ENCODE measurements at regions not wholly inside any gene's neighbourhood (a gene's known extent, or its start where the extent isn't known, plus 50 kb on each side); places are given as distances from the start of the nearest gene placed in this dataset.

DNA sequence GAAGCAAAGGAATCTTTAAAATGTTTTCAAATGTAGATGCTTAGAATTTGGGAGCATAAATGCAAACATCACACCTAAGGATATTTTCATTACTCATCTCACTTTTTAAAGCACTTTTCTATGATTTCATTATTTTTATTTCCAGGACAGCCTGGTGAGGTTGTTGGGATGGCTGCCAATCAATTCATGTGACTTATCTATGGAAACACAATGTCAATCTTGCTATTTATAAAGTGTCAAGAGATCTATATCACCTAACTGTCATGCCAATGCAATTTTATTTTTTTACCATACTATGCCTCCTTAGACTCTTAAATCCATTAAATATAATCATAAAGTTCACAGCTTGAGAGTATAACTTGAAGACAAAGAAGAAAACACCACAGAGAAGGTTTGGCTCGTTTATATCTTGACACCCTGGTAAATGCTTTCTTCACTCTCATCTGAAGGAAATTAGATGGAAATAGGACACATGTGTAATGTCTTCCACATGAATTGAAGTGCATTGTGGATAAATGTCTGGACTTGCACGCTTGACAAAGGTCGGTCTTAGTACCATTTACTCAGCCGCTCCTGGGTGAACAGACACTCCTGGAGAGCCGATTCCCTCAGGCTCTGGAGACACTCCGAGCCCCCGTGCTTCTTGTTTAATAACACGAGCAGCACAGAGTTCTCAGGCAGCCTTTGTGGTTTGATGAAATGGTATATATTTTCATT, 425.7 kb upstream of the FAT1 start:
- TF ChIP-seq, protein P1, sequence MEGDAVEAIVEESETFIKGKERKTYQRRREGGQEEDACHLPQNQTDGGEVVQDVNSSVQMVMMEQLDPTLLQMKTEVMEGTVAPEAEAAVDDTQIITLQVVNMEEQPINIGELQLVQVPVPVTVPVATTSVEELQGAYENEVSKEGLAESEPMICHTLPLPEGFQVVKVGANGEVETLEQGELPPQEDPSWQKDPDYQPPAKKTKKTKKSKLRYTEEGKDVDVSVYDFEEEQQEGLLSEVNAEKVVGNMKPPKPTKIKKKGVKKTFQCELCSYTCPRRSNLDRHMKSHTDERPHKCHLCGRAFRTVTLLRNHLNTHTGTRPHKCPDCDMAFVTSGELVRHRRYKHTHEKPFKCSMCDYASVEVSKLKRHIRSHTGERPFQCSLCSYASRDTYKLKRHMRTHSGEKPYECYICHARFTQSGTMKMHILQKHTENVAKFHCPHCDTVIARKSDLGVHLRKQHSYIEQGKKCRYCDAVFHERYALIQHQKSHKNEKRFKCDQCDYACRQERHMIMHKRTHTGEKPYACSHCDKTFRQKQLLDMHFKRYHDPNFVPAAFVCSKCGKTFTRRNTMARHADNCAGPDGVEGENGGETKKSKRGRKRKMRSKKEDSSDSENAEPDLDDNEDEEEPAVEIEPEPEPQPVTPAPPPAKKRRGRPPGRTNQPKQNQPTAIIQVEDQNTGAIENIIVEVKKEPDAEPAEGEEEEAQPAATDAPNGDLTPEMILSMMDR (IDR thresholded peaks at IDR 0.05; ENCODE audit: insufficient read depth, missing control alignments): no peak
- no peak for DNase-seq (ENCODE audit: insufficient read length, low spot score)
- FAIRE-seq: no peak

DNA sequence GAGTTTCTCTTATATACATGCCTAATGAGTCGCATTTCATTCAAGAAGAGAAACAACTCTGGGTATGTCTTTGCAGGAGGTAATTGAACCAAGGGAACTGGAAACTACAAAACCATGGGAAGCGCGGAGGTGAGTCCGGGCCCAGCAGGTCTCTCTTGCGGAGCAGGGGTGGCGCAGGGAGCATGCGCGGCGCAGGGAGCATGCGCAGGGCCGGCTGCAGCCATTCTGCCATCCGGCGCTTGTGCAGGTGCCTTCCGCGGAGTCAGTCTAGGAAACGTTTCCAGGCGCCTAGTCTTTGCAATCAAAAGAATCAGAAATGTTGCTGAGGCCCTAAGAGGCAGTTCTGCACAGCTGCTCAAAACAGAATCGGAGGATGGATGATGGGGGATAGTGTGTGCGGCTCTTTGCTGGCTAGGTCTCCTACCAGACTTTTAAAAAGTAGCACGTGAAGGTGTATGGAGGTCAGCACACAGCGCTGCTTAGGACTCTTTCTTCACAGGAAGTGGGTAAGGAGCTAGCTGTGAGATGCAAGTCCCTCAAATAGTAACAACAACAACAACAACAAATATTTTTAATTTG, 433.8 kb upstream of the FAT1 start:
- TF ChIP-seq, protein P1 (IDR thresholded peaks at IDR 0.05; ENCODE audit: insufficient read depth, missing control alignments): no peak
- FAIRE-seq (no peak), DNase-seq (ENCODE audit: insufficient read length, low spot score) (no peak)

DNA sequence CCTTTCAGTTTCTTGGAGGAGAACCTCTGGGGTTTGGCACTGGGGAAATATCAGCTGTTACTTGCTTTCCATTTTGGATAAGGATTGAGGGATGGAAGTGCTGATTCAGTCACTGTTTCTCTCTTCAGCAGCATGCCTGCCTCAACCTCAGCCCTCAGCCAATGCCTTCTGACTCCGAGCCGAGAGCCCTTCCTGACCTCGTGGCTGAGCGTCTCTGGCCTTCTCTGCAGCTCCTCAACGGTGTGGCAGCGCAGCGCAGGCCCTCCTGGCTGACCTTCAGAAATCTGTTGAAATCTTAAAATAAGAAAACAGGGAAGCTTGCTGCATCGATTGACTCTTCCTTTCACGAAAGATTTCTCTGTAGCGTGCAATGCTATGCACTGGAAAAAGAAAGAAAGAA, 434.3 kb upstream of the FAT1 start:
- TF ChIP-seq, protein P1 (IDR thresholded peaks at IDR 0.05; ENCODE audit: insufficient read depth, missing control alignments): no peak
- FAIRE-seq (no peak), DNase-seq (ENCODE audit: insufficient read length, low spot score) (no peak)

DNA sequence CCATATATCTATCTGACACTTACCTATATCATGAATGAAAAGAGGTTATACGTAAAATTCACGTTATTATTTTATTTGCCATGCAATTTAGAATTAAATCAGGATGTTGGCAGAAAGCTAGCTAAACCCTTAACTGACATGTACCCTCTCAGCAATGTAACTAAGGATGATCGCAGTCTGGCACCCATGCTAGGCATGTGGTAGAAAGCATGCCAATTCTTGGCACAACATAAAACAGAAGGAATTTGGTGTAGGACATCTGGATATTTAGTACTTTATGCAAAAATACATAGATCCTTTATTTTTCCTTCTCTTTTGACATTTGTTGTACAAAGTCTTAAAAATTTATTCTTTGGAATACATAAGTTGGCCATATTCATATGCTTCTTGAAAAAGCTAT, 436.8 kb upstream of the FAT1 start:
- FAIRE-seq (no peak), DNase-seq (ENCODE audit: insufficient read length, low spot score) (no peak)
- TF ChIP-seq, protein P1 (IDR thresholded peaks at IDR 0.05; ENCODE audit: insufficient read depth, missing control alignments): no peak

DNA sequence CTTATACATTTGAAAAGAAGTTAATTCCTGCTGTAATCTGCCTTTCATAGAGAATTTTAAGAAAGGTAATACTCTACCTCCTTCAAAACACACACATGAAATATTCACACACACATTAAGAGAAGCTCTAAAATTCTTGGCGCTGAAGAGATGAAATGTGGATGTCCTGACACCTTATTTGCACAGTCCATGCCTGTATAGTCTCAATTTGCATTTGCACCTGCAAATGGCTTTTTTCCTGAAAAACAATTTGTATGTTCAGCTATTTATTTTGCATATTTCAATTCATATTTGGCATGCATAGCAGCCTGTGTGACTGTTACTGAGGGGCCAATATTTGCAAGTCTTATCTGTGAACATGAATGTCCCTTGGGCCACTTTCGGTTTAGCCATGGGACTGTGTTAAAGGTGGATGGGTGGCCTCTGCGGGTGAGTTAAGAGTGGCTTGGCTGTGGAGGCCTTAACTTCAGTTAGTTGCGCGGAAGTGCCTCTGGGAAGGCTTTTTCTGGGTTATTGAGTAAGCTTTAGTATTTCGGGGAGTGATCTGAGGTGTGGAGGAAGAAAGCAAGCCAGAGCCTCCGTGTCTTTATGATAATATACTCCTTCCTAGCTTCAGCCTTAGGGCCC, 443.3 kb upstream of the FAT1 start:
- TF ChIP-seq, protein P1 (IDR thresholded peaks at IDR 0.05; ENCODE audit: insufficient read depth, missing control alignments): no peak
- no peak for DNase-seq (ENCODE audit: insufficient read length, low spot score)
- FAIRE-seq: no peak

DNA sequence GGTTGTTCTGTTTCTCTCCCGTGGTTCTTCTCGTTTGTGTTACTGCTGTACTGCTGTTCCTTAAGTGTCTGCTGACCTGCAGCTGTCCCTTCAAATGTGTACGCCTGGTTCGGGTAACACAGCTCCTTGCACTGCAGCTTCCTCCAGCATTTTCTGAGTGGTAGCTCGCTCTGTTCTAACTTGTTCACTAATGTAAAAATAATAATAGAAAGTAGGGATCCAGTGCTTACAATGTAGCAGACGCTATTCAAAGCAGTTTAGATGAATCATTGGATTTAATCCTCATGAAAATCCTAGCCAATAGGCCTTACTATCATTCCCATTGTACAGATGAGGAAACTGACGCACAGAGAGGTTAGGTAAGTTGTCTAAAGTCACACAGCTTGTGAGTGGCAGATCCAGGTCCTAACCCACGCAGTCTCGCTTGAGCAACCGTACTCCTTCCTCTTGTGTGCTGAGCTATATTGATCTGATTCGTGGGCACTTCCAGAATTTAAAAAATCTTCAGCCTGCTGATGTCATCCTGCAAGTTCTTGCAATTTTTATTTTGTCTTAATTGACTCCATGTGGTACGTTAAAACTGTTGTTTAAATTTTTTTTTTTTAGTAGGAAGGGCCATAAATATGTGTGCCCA, 448.2 kb upstream of the FAT1 start:
- TF ChIP-seq, protein P1 (IDR thresholded peaks at IDR 0.05; ENCODE audit: insufficient read depth, missing control alignments): no peak
- DNase-seq (ENCODE audit: insufficient read length, low spot score) (no peak), FAIRE-seq (no peak)
